ENCODE measurements at regions not wholly inside any gene's neighbourhood (a gene's known extent, or its start where the extent isn't known, plus 50 kb on each side); places are given as distances from the start of the nearest gene placed in this dataset.

DNA sequence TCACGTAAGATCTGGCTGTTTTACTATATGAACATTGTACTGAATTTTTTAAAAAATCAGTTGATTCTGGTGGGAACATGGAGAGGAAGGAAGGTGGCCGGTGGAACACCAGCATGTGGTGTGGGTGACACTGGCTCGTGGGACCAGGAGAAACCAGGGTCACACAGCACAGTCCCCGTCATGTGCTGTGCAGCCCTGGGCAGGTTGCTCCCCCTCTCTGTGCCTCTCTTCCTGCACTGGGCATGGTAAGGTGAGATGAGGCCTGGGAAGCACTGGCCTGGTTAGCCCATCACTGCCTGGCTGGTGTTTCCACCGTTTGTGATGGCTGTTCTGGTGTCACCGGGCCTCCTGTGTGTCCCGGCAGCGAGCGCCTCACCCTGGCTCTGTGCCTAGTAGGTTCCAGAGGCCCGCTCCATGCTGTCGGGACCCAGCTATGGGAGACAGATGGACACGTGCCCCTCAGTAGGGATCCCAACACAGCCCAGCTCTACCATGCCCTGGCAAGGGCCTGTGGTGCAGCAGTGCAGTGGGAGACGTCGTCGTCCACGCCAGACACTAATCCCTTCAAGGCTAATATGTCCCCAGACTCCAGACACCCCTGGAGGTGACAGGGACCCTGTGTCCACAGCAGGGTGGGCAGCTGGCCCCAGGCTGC lies 88.2 kb upstream of the LINC01488 start:
- no peak for DNase-seq (ENCODE audit: low spot score)

DNA sequence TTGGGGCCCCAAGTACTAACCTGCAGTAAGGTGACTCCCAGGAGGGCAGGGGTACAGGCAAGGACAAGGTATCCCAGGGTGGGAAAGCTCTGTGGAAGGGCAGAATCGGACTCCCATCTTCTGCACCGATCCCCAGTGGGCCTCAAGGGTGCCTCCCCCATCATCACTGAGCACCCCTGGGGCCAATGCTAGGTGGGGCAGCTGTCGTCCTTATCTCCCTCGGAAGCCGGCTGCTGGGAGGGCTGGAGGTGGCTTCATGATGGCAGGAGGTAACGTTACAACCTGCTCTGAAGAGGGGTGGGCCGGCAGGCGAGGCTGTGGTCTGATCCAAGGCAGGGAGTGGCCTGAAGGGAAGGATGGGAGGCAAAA lies 87.6 kb upstream of the LINC01488 start:
- no peak for DNase-seq (ENCODE audit: low spot score)

DNA sequence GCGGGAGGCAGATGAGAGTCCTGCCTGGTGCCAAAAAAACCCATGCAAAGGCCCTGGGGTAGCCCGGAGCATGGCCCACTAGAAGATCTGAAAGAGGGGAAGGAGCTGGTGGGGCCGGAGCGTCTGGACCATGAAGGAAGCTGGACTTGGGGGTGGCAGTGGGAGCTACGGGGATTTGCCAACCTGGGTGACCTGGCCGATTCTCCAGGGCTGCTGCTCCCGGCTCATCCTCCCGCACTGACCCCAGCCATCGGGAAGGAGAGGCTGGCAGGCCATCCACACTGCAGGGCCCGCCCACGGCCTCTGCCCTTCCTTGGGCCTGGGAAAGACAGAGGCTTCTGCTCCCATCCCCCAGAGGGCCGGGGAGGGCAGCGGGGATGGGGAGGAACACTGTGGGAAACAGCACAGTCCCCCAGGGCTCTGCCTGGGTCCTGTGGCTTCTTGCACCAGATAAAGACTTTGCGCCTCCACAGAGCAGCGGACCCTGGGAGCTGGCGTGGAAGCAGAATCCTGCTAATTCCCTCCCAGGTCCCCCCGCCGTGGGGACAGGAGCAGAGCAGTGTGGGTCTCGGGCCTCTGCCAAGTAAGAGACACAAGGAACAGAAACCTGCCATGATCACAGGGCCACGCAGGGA lies 87.1 kb upstream of the LINC01488 start:
- DNase-seq (ENCODE audit: low spot score), result no peak

DNA sequence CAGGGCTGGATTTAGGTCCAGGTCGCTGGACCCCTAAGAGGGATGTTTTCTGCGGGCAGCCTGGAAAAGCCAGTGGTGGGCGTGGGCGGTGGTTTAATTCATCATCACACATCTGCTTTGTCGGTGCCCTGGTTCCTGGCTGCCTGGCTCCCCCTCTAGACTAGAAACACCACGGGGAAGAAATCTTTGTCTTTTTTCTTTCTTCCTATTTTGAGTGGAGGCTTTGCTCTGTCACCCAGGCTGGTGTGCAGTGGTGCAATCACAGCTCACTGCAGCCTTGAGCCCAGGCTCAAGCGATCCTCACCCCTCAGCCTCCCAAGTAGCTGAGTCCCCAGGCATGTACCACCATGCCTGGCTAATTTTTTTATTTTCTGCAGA lies 86.6 kb upstream of the LINC01488 start:
- no peak for DNase-seq (ENCODE audit: low spot score)

DNA sequence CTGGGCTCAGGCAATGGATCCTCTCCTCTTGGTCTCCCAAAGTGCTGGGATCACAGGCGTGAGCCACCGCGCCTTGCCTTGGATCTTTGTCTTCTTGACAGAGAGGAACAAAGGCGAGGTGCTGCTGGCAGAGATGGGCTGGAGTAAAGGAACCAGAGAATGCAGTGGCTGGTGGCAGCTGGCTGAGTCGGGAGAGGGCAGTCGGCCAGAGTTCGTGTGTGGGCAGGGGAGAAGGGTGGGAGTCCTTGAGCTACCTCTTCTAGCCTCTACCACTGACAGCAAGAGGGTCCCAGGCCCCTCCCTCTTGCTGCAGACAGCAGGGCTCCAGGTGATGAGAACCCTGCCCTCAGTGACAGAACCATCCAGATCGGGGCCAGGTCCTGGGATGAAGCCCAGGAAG lies 86.2 kb upstream of the LINC01488 start:
- no peak for DNase-seq (ENCODE audit: low spot score)

DNA sequence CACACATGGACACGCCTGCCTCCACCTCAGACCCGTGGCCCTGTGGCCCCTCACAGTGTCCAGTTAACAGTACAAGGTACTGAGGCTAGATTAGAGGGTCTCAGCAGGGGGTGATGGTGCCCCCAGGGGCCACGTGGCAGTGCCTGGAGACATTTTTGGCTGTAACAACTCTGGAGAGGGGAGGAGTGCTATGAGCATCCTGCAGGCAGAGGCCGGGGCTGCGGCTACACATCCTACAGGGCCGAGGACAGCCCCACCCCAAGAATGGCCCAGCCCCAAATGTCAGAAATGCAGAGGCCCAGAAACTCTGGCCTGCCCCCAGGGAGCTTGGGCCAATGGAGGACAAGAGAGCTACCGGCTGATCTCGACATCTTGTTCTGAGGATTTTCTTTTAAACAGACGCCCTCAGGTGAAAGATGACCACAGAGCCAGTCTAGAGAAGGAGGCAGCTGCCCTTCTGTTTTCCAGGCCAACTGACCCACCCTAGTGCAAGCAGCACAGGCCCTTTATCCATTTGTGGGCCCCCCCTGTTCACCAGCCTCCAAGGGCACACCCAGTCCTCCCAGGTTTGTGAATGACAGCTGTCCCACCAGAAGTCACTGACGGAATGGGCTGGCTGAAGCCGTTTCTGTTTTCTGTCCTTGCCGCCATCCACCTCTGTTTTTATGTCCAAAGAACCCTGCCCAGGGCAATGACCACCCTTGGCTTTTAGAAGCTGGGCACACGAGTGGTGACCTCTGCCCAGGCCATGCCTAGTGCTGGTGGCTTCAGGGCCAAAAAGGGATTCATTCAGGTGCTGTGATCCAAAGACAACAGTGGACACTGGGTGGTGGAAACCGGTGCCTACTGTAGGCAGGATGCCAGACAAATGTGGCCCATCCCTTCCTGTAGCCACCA lies 85.2 kb upstream of the LINC01488 start:
- no peak for DNase-seq (ENCODE audit: low spot score)

DNA sequence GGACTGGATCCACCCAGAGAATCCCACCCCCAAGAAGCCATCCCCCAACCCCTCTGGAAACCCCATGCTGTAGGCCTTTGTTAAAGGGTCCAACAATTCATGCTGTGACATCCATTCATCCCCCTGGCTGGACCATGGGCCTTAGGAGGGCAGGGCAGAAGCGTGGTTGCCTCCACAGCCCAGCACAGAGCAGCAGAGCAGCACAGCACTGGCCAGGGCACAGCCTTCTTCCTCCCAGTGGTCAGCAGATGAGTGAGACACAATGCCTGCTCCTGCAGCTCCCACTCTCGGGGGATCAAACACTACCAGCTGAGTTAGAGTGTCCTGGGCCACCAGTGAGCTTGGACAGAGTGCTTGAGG lies 84.5 kb upstream of the LINC01488 start:
- no peak for DNase-seq (ENCODE audit: low spot score)

DNA sequence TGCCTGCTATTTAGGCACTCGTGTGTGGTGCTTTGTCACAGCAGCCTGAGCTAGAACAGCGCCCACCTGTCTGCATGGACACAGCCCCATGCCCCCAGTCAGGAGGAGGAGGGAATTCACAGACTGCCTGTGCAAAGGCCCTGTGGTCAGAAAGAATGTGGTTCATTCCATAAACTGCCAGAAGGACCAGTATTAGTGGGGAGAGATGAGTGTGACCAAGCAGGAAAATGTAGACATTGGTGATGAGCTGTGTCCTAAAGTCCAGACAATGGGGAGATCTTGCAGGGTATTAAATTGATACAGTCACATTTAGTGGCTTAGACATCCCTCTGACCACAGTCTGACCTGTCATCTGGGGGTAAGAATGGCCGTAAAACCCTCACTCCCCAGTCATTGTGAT lies 83.7 kb upstream of the LINC01488 start:
- DNase-seq (ENCODE audit: low spot score), result no peak

DNA sequence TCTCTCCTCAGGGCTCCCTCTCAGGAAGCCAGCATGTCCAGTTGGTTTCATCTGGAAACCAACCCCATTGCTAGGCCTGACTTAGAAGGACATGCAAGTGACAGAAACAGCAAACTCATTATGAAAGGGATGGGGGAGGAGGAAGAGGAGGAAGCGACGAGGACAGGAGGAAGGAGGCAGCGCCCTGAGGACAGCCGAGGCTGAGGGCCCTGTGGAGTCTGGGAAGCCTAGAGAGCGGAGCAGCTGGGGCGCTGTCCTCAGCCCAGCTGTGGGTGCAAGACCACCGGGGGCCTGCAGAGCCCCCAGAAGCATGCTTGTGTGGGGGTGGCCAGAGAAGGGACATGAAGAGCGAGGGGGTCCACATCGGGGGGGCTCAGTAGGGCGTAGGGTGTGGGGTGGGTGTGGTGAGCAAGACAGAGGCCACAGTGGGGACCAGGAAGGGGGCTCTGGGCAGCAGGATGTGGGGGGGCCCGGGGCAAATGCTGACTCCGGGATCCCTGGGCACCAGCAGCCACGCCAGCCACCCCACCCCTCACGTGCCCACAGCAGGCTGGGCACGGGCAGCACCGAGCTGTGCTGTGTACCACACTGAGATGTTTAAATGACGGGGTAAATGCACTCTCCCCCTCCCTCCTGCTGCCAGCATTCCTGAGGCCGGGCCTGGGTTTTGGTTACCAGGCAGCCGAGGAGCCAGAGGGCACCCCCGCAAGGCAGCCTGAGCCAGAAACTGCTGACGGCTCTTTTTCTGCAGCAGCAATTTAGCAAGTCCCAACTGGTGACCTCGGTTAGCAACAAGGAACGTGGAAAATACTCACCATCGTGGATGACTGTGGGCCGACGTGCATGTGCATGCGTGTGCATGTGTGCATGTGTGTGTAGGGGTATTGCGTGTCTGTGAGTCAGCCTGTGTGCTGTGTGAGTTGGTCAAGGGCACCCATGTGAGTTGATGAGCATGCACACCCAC lies 82.7 kb upstream of the LINC01488 start:
- no peak for DNase-seq (ENCODE audit: low spot score)

DNA sequence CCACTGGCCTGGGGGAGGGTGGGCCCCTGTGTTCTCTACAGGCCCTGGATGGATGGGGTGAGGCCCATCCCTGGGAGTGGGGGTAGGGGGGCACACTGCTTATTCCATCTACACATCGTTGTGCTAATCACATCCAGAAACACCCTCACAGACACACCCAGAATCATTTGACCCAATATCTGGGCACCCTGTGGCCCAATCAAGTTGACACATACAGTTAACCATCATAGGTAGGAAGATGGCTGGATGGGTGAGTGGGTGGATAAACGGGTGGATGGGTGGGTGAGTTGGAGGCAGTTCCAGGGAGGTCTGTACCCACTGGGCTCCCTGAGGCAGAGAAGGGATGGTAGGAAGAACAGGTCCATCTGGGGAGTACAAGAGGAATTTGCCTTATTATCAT lies 81.3 kb upstream of the LINC01488 start:
- no peak for DNase-seq (ENCODE audit: low spot score)

DNA sequence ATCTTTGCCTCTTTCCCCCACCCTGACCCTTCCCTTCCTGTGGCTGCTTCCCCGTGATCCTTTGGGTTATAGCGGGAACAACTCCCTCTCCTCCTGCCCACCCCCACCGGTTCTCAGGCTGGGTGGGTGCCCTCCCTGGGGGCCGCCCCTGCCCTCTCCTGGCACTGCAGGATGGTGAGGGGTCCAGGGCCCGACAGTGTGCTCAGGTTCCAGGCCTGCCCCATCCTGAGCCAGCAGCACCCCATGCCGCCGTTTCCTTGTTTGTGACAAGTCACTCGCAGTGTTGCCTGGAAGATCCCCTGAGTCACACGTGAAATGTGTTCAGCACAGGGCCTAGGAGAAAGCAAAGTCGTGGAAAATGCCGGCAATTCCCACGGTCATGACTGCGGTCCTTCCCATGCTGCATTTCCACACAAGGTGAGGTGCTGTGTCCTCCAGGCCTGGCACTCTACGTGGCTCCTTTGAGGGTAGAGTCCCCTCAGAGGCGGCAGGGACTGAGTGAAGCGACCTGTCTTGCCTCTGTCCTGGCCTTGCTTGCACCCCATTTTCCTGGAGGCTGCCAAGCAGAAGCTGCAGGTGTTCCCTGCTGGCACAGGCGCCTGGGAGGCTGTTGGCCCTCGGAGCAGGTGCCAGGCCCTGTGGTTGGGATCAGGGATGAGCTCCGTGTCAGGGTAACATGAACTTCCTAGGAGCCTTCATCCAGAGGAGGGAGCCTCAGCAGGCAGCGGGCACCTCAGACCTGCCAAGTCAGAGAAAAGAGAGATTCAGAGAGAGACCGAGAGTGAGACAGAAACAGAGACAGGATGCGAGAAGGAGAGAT lies 80.5 kb upstream of the LINC01488 start:
- no peak for DNase-seq (ENCODE audit: low spot score)

DNA sequence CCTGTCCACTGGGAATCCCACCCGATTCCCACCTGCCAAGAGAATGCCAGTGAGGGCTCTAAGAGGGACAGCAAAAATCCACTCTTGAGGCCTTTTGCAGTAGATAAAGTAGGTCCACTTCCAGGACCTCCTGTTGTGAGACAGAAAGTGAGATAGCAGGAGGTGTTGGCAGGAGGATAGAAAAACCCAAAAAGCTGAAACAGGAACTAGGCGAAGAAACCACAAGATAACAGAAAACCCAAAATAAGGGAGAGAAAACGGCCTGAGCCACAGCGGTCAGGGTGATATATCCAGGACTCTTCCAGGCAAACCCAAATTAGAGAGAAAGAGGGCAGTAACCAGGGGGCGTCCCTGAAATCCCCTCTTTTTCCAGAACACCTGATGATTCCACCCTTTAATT lies 79.7 kb upstream of the LINC01488 start:
- DNase-seq (ENCODE audit: low spot score), result no peak

DNA sequence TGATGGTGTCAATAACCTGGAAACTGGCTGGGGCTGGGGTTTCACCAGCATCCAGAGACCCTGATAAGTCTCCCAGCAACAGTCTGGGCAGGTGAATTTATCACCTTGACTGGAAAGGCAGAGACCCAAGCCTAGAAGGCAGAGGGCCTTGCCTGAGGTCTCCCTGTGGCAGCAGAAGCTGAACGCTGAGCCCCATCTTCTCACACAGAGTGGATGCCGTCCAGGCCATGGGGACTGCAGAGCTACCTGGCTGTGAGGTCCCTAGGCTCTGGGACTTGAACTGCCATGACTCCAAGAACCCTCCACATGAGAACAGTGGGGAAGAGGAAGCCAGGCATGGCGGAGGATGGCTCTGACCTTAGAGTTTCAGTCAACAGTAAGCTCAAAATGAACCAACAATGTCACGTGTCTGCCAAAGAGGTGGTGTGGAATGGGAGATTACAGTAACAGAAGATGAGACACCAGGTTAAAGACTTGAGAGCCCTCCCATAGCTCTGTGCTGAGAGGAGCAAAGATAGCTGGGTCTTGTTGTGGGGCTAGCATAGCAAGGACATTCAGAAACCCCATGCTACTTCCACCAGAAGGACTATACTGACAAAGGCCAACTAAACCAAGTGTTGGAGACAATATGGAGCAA lies 79.1 kb upstream of the LINC01488 start:
- DNase-seq (ENCODE audit: low spot score), result no peak

DNA sequence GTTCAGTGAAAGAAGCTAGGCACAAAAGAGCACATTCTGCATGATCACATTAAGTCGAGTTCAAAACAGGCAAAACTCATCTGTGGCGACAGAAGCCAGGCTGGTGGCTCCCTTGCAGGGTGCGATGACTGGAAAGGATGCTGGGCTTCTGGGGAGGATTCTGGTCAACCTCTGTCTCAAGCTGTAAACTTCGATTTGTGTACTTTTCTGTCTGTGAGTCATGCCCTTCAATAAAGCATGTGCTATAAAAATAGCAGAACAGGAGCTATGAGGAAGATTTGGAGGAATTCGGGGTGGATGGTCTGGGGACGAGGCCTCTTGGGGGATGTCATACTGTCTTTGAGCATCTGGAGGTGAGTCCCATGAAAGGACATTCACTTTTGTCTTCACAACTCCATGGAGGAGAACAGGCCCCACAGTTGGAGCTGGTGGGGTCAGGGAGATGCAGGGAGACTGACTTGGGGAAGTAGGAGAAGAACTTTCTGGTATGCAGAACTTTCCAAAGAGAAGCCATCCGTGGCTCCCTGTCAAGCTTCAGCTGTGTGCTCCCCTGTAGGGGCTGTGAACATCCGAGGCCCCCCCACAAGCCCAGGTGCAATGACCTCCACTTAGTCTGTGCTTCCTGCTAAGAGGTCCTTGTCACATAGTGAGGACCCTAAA lies 77.8 kb upstream of the LINC01488 start:
- DNase-seq (ENCODE audit: low spot score), result no peak

DNA sequence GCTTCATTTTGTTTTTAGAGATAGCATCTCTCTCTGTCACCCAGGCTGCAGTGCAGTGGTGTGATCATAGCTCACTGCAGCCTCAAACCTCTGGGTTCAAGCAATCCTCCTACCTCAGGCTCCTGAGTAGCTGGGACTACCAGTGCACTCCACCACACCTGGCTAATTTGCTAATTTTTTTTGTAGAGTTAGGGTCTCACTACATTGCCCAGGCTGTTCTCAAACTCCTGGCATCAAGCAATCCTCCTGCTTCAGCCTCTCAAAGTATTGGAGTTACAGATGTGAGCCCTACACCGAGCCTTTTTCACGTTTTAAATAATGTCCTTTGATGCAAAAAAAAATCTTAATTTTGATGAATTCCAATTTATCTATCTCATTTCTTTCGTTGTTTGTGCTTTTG lies 75.4 kb upstream of the LINC01488 start:
- no peak for DNase-seq (ENCODE audit: low spot score)

DNA sequence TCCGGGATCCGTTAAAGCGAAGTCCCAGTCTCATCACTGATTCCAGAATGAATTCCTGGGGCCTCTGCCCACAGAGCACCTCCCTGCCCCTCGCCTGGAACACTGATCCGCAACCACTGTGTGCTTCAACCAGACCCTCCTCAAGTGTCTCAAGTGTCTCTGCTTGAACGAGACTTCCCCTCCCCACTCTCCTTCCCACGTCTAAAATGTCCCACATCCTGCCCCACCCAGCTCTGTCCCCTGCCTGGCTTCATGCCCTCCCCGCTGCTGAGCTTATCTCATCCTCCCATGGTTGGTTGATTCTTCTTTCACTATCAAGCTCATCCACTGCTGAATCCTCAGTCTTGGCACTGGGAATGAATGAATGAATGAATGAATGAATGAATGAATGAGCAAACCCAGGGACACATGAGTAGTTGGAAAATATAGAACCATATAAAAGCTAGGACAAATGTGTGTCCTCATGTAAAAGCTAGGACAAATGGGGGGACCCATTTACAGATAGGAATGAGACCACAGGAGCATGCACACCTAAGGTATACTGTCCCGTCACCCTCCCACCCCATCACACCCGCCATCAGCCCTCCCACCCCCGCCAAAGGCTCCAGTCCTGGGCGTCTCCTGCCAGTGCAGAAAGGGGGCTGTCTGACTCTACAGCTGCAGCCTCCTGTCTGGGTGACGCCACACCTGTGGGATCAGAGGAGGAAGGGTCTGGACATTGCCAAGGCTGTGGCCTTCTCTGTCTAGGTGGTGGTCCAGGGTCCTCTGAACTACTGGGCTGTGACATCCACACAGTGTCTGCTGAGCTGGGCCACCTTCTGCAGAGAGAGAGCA lies 71.4 kb upstream of the LINC01488 start:
- no peak for DNase-seq (ENCODE audit: low spot score)

DNA sequence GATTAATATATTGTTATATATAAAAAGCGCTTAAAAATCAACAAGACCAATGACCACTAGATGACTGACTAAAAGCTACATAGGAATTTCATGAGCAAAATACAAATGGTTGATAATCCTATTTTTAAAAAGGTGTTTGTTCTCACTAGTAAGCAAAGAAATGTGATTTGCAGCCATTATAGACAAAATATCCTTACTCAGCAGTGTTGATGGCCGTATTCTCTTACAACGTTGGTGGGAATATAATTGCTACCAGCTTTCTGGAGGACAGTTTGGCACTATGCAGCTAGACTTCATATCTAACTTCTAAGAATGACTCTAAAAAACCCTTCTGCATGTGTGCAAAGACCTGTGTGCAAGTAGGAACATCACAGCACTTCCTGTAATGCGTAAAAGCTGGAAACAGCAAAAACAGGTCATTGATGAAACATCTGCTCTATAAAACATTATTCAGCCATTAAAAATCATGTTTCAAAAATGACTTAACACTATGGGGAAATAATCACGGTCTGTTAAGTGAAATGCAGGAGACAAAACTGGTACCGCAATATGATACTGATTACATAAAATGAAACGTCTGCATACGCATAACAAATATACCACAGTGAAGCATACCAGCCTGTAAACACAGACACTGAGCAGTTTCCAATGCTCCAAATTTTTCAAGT lies 70.1 kb upstream of the LINC01488 start:
- DNase-seq (ENCODE audit: low spot score), result no peak

All from SK-N-DZ (cell line).